Esophagus muscularis mucosa (tissue), 4 donors: ENCODE measurements at regions not wholly inside any gene's neighbourhood (a gene's known extent, or its start where the extent isn't known, plus 50 kb on each side); places are given as distances from the start of the nearest gene placed in this dataset.

ENCODE experiments used
- DNase-seq: peaks from one replicate; pipeline ENCODE4 v3.0.0-alpha.2; 2017; ENCODE audit errors: extremely low spot score
- H3K27ac ChIP-seq, 4 donors: fragments of 200-600 bp; sonication (generic); replicated peaks in 1 of 4; 1 replicate in 3 of 4; 2 replicates in 1 of 4; pipeline ENCODE4 v1.5.1; 2016 to 2019; ENCODE audit warnings: mild to moderate bottlenecking in 1 of 4
- H3K27me3 ChIP-seq, 4 donors: fragments of 200-600 bp; sonication (generic); one replicate each; pipeline versions ENCODE4 v1.5.1 to v1.6.0; 2016 to 2019
- H3K36me3 ChIP-seq, 4 donors: fragments of 200-600 bp; sonication (generic); one replicate each; pipeline ENCODE4 v1.5.1; 2016 to 2019
- H3K4me1 ChIP-seq, 4 donors: fragments of 200-600 bp; sonication (generic); one replicate each; pipeline ENCODE4 v1.5.1; 2016 to 2019
- H3K4me3 ChIP-seq, 4 donors: fragments of 200-600 bp; sonication (generic); 1 replicate in 2 of 4; 2 replicates in 2 of 4; pipeline ENCODE4 v1.5.1; 2016 to 2019; ENCODE audit warnings: mild to moderate bottlenecking in 4 of 4, moderate library complexity in 1 of 4
- H3K9me3 ChIP-seq, 4 donors: fragments of 200-600 bp; sonication (generic); 1 replicate in 3 of 4; 2 replicates in 1 of 4; pipeline ENCODE4 v1.5.1; 2016 to 2019
- EP300 ChIP-seq: sonication (generic); formaldehyde crosslinking; IDR thresholded peaks from one replicate; pipeline ENCODE4 v1.6.1; 2017; ENCODE audit warnings: antibody characterized with exemption
- POLR2A ChIP-seq: fragments of 450-650 bp; IDR thresholded peaks from one replicate; pipeline ENCODE4 v1.6.1; 2017; ENCODE audit warnings: antibody characterized with exemption, moderate library complexity, mild to moderate bottlenecking, low read depth
- POLR2AphosphoS5 ChIP-seq, 2 donors: sonication (generic); formaldehyde crosslinking; IDR thresholded peaks; one replicate each; pipeline ENCODE4 v1.6.1; 2017; ENCODE audit warnings: antibody characterized with exemption in 2 of 2
- WGBS: methylation state at CpG from one replicate; pipeline ENCODE4 v1.1.5; 2018; 5-methylcytosine and 5-hydroxymethylcytosine counted together
- intact Hi-C: fragments of 100-400 bp; cut with DNase I; formaldehyde crosslinking; loops from one replicate; pipeline ENCODE4 v1.15.1; 2023
- TF ChIP-seq, protein P1 (sequence below), 3 experiments: fragments of 200-600 bp in 2 of 3; fragments of 450-650 bp in 1 of 3; sonication (generic) in 2 of 3; IDR thresholded peaks; one replicate each; pipeline ENCODE4 v1.5.1; 2017 to 2019; ENCODE audit warnings: antibody characterized with exemption in 3 of 3, mild to moderate bottlenecking in 2 of 3, moderate library complexity in 1 of 3

DNA sequence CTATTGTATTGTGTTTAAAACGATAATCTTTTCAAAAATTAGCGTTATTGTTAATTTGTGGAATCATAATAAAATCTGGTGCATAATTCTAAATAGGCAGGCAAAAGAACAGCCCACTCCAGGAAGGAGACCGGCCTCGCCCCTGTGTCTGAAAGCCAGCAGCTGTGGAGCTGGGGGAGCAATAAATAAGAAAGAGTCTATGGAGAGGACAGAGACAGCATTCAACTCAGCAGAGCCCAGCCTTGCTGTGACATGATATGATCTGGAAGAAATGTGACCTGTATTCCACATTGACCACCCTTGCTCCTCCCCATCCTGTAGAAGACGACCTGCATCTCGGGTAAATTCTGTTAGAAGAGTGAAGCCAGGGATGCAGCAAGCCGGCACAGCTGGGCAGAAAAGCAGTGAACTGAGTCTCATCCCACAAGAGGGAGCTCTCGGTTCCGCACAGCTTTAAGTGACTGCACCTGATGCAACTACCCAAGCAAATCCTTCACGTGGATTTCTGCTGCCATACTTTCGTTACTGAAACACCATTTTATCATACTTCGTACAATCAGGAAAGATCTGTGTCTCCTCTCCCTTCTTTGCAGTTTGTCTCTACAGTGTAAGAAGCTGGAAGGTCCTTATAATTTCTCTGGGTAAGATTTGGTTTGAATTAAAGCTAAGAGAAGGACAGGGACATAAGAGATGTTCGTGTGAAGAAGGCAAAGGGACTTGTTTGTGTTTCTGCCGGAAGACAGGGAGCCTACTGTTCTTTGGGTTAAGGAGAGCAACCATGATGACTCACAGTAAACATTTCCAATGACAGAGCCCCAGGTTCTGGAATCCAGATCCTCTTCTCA lies 427.1 kb downstream of the GPAM start:
- intact Hi-C loops = loop anchor here (10.0 kb wide), 1 partner anchor 378 kb away; no protein-coding TSS in a partner anchor
- TF ChIP-seq POLR2AphosphoS5 (IDR thresholded peaks at IDR 0.05) (no peak), POLR2A (no peak)
- TF ChIP-seq, protein P1, sequence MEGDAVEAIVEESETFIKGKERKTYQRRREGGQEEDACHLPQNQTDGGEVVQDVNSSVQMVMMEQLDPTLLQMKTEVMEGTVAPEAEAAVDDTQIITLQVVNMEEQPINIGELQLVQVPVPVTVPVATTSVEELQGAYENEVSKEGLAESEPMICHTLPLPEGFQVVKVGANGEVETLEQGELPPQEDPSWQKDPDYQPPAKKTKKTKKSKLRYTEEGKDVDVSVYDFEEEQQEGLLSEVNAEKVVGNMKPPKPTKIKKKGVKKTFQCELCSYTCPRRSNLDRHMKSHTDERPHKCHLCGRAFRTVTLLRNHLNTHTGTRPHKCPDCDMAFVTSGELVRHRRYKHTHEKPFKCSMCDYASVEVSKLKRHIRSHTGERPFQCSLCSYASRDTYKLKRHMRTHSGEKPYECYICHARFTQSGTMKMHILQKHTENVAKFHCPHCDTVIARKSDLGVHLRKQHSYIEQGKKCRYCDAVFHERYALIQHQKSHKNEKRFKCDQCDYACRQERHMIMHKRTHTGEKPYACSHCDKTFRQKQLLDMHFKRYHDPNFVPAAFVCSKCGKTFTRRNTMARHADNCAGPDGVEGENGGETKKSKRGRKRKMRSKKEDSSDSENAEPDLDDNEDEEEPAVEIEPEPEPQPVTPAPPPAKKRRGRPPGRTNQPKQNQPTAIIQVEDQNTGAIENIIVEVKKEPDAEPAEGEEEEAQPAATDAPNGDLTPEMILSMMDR (IDR thresholded peaks at IDR 0.05) = peak in 2 of 3 experiments; percentile 11 to 34
- Histone ChIP-seq H3K36me3 (no peaks in the 10 kb centered on the region), H3K27me3 (no peaks in the 10 kb centered on the region), H3K4me1 (no peaks in the 10 kb centered on the region), H3K4me3 (no peak overlapping the region), H3K27ac (no peak overlapping the region), H3K9me3 (peaks cover 0 to 12% (median 2%) of the 10 kb centered on the region in 4 donors)
- no peak for DNase-seq
- 39% methylated on average over 14 of the region's 14 CpGs for WGBS

DNA sequence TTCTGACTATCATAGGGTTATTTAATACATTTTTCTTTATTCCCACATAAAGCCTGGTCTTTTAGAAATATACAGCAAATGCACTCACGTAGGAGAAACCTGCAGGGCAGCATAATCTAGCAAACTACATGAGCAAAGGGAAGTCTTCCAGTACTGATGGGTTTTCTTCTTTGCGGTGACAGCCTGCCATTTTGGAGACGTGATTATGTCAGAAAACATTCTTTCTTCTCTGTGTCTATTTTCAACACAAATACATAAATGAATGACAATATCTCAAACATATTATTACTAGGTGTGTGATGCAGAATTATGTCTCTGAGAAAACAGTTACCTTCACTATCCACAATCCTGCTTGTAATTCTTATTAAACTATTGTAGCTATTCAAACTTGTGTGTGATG lies 425.0 kb downstream of the GPAM start:
- H3K27ac ChIP-seq = no peak overlapping the region
- WGBS = 74% methylated on average over 3 of the region's 3 CpGs
- H3K4me3 ChIP-seq = no peak overlapping the region
- no peaks in the 10 kb centered on the region for H3K4me1 ChIP-seq
- intact Hi-C loops = loop anchor here (10.0 kb wide), 1 partner anchor 376 kb away; no protein-coding TSS in a partner anchor
- peaks cover 0 to 5% (median 0%) of the 10 kb centered on the region in 4 donors for H3K27me3 ChIP-seq
- no peaks in the 10 kb centered on the region for H3K36me3 ChIP-seq
- H3K9me3 ChIP-seq = peaks cover 0 to 6% (median 0%) of the 10 kb centered on the region in 4 donors
- TF ChIP-seq POLR2AphosphoS5 (IDR thresholded peaks at IDR 0.05) (no peak), EP300 (no peak), POLR2A (no peak)
- TF ChIP-seq, protein P1 (IDR thresholded peaks at IDR 0.05) = no peak
- DNase-seq = no peak

DNA sequence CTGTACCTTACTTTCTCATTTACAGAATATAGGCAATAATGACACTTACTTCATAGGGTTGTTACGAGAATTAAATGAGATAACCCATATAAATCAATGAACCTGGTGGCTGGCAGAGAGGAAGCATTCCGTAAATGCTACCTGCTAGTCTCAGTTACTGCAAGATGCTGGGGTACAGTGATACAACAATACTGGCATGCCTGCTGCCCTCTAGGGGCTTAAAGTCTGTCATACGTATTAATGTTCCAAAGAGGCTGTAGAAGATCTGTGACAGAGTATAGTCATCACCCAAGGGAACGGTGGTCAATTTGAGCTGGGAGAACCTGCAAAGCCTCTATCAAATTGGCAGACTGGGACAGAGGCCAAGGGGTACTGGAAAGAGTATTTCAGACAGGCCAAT lies 421.5 kb downstream of the GPAM start:
- no peak for DNase-seq
- intact Hi-C loops = no loop called here
- Histone ChIP-seq H3K27ac (no peak overlapping the region), H3K4me1 (no peaks in the 10 kb centered on the region), H3K4me3 (no peak overlapping the region), H3K27me3 (peaks cover 0 to 5% (median 0%) of the 10 kb centered on the region in 4 donors), H3K36me3 (no peaks in the 10 kb centered on the region), H3K9me3 (no peaks in the 10 kb centered on the region)
- WGBS = 79% methylated on average over 4 of the region's 4 CpGs
- TF ChIP-seq POLR2A (no peak), POLR2AphosphoS5 (IDR thresholded peaks at IDR 0.05) (no peak), EP300 (no peak)
- TF ChIP-seq, protein P1 (IDR thresholded peaks at IDR 0.05) = no peak

DNA sequence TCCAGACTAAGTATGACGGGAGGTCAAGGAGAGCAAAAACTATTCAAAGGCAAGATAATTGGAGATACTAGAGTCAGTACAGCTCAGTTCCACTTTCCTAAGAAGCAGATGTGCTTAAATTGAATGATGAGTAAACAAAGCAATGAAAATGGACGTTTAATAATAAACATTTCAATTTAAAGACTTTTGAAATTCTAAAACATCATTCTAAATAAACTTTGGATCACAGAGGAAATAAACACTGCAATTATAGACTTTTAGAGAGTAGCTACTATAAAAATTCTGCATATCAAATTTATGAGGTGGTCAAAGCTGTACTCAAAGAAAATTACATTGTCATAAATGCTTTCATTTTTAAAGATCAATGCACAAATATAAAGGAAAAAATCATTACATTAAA lies 418.3 kb downstream of the GPAM start:
- 46% methylated on average over 2 of the region's 2 CpGs for WGBS
- H3K27me3 ChIP-seq = peaks cover 0 to 5% (median 0%) of the 10 kb centered on the region in 4 donors
- no peaks in the 10 kb centered on the region for H3K9me3 ChIP-seq
- H3K36me3 ChIP-seq = no peaks in the 10 kb centered on the region
- DNase-seq = no peak
- H3K4me3 ChIP-seq = no peak overlapping the region
- intact Hi-C loops = no loop called here
- TF ChIP-seq POLR2A (no peak), POLR2AphosphoS5 (IDR thresholded peaks at IDR 0.05) (no peak), EP300 (no peak)
- TF ChIP-seq, protein P1 (IDR thresholded peaks at IDR 0.05) = no peak
- H3K4me1 ChIP-seq = no peaks in the 10 kb centered on the region
- no peak overlapping the region for H3K27ac ChIP-seq
